GM19328 (cell line): ENCODE measurements at regions not wholly inside any gene's neighbourhood (a gene's known extent, or its start where the extent isn't known, plus 50 kb on each side); places are given as distances from the start of the nearest gene placed in this dataset.

Experiments
- ATAC-seq: cut with Tn5 transposase; IDR thresholded peaks from one replicate; pipeline ENCODE4 v1.9.1; 2021; ENCODE audit warnings: mild to moderate bottlenecking, moderate library complexity; ENCODE audit not compliant: unreplicated experiment

GRCh38 chr7:155864271-155864985, 52.2 kb upstream of the SHH start:
- ATAC-seq = no peak

- no peak for ATAC-seq
Observed at GRCh38 chr7:155863721-155864151, 51.5 kb upstream of the SHH start.

- no peak for ATAC-seq
Observed at GRCh38 chr7:155862123-155862892, 50.0 kb upstream of the SHH start.
